SH-SY5Y (cell line): ENCODE measurements at regions not wholly inside any gene's neighbourhood (a gene's known extent, or its start where the extent isn't known, plus 50 kb on each side); places are given as distances from the start of the nearest gene placed in this dataset.

Experiments
- GATA2 ChIP-seq: IDR thresholded peaks from 2 replicates; pipeline ENCODE4 v1.6.1; 2011; ENCODE audit warnings: mild to moderate bottlenecking, low read depth, low read length
- GATA3 ChIP-seq: IDR thresholded peaks from 2 replicates; pipeline ENCODE4 v1.6.1; 2011; ENCODE audit warnings: low read depth, mild to moderate bottlenecking, low read length, moderate library complexity

DNA sequence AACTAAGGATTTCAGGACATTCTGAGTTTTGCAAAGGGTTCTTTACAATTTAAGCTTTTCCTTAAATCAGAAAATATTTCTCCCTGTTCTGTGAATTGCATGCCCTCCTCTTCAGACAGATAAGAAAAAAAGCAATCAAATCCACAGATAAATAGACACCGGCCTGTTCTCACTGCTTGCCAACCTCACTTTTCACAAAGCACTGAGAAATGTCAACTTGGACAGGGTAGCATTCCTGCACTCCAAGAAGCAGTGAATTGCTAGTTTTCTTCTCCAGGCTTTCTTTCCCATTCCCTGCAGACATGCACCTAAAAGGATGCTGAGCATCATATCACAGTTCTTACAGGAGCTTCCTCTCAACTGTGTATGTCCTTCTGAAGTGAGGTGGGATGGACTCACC lies 226.0 kb downstream of the CHRM3 start:
- TF ChIP-seq GATA2 (no peak), GATA3 (no peak)
